ENCODE measurements at regions not wholly inside any gene's neighbourhood (a gene's known extent, or its start where the extent isn't known, plus 50 kb on each side); places are given as distances from the start of the nearest gene placed in this dataset.

DNA sequence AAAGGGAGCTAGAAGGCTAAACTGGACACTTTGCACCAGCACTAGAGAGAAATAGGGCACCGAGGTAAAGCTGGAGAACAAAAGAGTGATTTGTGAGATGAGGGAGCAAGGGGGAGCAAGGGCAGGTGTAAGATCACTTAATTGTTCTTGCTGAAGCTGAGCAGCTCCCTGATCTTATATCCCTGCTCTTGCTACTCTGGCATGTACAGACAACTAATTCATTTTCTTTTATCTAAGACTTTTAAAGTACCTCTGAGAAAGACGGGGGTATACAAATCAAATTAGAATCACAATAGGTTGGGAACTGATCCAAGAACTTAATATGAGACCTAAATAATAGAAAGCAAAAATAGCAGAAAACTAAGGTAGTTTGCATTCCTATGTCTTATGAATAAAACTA lies 381.7 kb upstream of the POU3F2 start:
- Mint-ChIP-seq H3K4me1 (no peaks in the 10 kb centered on the region), H3K36me3 (no peaks in the 10 kb centered on the region)

DNA sequence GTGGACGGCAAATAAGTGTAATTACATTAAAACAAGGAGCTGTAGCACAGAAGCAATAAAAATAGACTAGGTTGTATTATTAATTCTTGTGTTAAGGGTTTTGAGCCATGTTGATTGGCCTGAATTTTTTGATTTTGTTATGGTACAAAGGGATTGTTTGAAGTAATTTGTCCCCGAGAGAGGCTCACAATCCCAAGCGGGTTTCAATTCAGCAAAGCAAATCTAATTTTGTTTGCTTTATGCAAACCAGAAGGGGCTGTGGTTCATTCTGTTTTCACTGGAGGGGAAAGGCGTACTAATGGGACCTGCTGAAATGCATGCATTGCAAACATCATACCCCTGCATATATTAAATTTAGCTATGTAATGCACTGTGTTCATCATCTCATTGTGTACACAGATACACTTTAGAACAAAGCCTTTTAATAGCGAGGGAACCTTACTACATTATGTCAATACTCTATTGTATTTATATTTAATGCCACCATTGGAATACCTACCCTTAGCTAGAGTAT lies 379.5 kb upstream of the POU3F2 start:
- peaks cover under 1 to 2% (median 1%) of the 10 kb centered on the region in 3 donors for H3K9me3 Mint-ChIP-seq
- H3K27ac Mint-ChIP-seq: no peak overlapping the region
- no peak overlapping the region for H3K4me3 Mint-ChIP-seq
- H3K4me1 Mint-ChIP-seq: no peaks in the 10 kb centered on the region
- H3K36me3 Mint-ChIP-seq: no peaks in the 10 kb centered on the region
- H3K27me3 Mint-ChIP-seq: no peaks in the 10 kb centered on the region

More for the DNA sequence above, 381.7 kb upstream of the POU3F2 start:
- no peaks in the 10 kb centered on the region for H3K27me3 Mint-ChIP-seq
- H3K27ac Mint-ChIP-seq: no peak overlapping the region
- H3K4me3 Mint-ChIP-seq: no peak overlapping the region
- H3K9me3 Mint-ChIP-seq: peaks cover 0 to 4% (median 1%) of the 10 kb centered on the region in 3 donors

DNA sequence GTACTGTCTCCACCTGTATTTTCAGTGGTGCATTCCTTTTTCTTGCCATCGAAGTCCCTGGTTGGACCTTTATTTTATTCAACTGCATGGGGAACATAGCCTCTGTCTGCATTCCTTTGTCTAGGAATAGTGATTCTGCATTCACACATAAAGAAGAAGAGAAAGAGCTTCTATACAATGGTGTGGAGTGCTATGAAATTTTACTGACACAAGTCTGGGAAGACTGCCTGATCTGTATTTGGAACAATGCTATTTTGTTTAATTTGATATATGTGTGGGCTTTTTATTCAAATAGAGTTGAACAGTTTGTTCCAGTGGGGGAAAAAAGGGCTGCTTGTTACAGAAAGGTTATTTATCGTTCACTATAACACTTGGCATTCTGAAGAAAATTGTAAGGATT lies 375.7 kb upstream of the POU3F2 start:
- Mint-ChIP-seq H3K4me1 (no peaks in the 10 kb centered on the region), H3K9me3 (peaks cover 0 to 4% (median 1%) of the 10 kb centered on the region in 3 donors), H3K27me3 (no peaks in the 10 kb centered on the region), H3K4me3 (no peak overlapping the region), H3K36me3 (no peaks in the 10 kb centered on the region), H3K27ac (no peak overlapping the region)

DNA sequence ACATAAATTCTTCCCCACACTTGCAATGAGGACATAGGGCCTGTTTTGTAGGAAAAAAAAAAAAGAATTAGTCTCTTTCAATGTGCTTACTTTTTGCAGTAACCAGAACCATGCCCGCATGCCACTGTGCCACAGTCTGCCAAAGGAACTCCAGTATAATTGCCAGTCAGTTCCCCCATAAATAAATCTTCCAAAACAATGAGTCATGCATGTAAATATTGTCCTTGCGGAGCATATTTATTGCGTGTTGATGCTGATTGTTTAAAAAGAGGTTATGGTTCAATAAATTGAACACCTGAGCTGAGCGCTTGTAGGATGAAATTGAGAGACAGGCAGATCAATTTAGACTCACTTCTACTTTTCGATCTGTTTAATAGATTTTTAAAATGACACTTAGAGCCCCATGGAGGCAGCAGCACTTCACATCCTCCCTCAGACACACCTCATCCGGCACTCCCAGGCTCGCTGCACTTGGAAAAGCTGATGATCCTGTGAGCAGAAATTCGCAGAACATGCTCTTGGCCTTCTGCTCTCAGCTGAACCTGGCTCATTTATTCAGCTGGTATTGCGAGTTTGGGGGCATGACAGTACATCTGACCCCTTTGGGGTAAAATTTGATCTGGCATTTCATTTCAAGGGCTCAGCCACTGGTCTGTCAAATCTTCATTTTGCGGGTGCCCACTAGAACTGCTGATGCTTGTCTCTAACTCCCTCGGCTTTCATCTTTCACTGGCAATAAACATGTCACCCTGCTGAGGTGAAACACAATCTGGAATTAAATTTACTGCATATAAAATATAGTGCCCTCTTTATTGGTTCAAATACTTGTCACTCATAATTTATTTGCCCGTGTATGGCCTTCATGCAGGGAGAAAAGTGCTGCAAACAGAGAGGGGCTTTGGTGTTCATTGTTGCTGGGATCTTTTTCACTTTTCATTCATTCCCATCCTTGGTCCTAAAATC lies 371.1 kb upstream of the POU3F2 start:
- Mint-ChIP-seq H3K27me3 (no peaks in the 10 kb centered on the region), H3K4me3 (no peak overlapping the region), H3K36me3 (no peaks in the 10 kb centered on the region), H3K9me3 (peaks cover 0 to 6% (median 0%) of the 10 kb centered on the region in 3 donors), H3K4me1 (no peaks in the 10 kb centered on the region), H3K27ac (no peak overlapping the region)

DNA sequence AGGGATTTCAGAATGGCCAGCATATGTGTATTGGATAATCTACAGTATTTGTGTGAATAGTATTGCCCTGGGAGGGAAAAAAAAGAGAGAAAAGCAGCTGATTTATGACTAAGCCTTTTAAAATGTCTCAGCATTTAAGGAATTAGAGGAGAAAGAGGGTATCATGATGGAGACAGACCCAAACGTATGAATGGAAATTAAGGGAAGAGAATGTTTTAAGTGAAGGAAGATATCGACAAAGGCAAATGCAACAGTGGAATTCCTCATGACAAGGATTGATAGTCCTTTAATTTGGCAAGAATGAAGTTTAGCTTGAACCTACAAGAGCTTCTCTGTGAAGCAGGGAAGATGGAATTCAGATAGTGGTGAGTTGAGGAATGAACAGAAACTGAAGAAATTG lies 367.3 kb upstream of the POU3F2 start:
- H3K4me3 Mint-ChIP-seq: no peak overlapping the region
- no peaks in the 10 kb centered on the region for H3K4me1 Mint-ChIP-seq
- H3K27me3 Mint-ChIP-seq: no peaks in the 10 kb centered on the region
- peaks cover 2 to 11% (median 6%) of the 10 kb centered on the region in 3 donors for H3K9me3 Mint-ChIP-seq
- no peak overlapping the region for H3K27ac Mint-ChIP-seq
- H3K36me3 Mint-ChIP-seq: no peaks in the 10 kb centered on the region

DNA sequence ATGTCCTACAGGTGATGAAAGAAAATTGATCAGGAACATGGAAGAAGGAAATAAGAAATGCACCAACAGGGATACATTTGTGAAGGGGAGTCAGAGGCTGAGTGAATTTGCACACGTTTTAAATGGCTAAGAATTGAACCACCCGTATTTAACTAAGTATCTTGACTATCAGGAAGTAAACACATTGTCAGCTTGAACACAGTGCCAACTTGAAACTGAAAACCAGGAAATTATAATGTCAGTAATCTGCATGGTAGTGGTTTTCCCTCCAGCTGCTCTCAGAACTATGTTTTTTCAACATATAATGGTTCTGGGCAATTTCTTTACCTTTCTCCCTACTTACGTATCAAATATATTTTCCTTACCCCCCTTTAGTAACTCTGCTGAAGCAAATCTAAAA lies 366.5 kb upstream of the POU3F2 start:
- Mint-ChIP-seq H3K27me3 (no peaks in the 10 kb centered on the region), H3K36me3 (no peaks in the 10 kb centered on the region), H3K9me3 (peaks cover 5 to 11% (median 8%) of the 10 kb centered on the region in 3 donors), H3K4me3 (no peak overlapping the region), H3K4me1 (no peaks in the 10 kb centered on the region), H3K27ac (no peak overlapping the region)

DNA sequence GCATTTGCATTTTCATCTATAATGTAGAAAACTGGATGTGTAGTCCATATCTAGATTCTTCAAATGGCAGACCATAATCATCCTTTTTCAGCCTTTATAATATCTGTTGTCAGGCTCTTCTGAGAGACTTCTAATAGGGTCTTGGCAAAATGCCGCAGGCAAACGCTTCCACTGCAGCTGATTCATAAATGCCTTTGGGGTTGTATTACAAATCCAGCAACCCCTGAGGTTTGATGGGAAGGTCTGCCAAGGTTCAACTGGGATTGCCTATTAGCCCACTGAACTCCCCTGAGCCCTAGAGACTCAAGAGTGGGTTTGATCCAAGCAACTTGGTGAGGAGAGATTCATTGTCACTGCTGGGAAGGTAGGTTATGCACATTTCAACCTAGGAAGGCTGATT lies 365.2 kb upstream of the POU3F2 start:
- Mint-ChIP-seq H3K27ac (no peak overlapping the region), H3K9me3 (peaks cover 5 to 11% (median 8%) of the 10 kb centered on the region in 3 donors), H3K4me1 (no peaks in the 10 kb centered on the region), H3K36me3 (no peaks in the 10 kb centered on the region), H3K4me3 (no peak overlapping the region), H3K27me3 (no peaks in the 10 kb centered on the region)

DNA sequence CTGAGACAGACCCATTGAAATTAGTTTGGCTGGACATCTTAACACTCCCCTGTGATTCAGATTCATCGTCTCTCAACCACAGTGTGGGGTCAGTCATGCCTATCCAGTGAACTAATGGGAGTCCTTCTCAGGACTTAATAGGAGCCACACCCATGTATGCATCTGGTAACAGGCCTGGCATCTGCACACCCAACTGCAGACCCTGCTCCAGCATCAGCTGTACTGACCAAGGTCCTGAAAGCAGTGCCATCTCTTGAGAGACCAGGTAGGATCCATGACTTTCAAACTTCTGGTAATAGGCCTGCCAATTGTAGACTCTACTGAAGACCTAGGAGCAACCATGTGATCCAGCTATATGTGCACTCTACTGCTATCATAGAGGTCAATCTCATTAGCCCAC lies 363.6 kb upstream of the POU3F2 start:
- no peaks in the 10 kb centered on the region for H3K36me3 Mint-ChIP-seq
- H3K27ac Mint-ChIP-seq: no peak overlapping the region
- H3K4me1 Mint-ChIP-seq: no peaks in the 10 kb centered on the region
- H3K4me3 Mint-ChIP-seq: no peak overlapping the region
- no peaks in the 10 kb centered on the region for H3K27me3 Mint-ChIP-seq
- peaks cover 5 to 11% (median 8%) of the 10 kb centered on the region in 3 donors for H3K9me3 Mint-ChIP-seq

DNA sequence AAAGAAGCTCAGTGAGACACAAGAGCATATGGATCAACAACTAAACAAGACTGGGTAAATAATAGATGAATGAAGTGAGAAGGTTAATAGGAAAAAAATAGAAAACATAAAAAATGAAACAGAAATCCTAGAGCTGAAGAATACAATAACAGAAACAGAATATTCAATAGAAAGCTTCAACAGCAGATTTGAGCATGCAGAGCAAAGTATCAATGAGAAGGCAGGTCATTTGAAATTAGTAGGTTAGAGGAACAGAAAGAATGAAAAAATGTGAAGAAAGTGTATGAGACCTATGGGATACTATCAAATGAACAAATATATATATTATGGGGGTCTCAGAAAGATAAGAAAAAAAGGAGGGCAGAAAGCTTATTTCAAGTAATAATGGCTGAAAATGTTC lies 362.9 kb upstream of the POU3F2 start:
- no peaks in the 10 kb centered on the region for H3K36me3 Mint-ChIP-seq
- no peaks in the 10 kb centered on the region for H3K4me1 Mint-ChIP-seq
- H3K4me3 Mint-ChIP-seq: no peak overlapping the region
- no peaks in the 10 kb centered on the region for H3K27me3 Mint-ChIP-seq
- H3K9me3 Mint-ChIP-seq: peaks cover 5 to 11% (median 8%) of the 10 kb centered on the region in 3 donors
- no peak overlapping the region for H3K27ac Mint-ChIP-seq

DNA sequence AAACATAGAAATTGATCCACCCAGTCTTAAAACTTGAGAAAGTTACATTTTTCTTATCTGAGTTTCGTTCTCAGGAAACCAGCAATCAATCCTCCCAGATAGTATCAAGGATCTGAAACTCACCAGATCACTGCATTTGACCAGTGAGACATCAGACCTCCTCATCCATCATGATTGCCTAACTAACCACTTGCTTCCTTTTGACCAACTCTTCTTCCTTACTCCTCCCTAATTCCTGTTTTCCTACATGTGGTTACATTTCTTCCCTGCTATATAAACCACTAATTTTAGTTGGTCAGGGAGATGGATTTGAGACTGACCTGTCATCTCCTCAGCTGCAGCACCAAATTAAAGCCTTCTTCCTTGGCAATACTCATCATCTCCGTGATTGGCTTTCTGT lies 357.1 kb upstream of the POU3F2 start:
- H3K9me3 Mint-ChIP-seq: peaks cover 3 to 8% (median 6%) of the 10 kb centered on the region in 3 donors
- H3K4me1 Mint-ChIP-seq: no peaks in the 10 kb centered on the region
- no peak overlapping the region for H3K27ac Mint-ChIP-seq
- H3K27me3 Mint-ChIP-seq: no peaks in the 10 kb centered on the region
- H3K36me3 Mint-ChIP-seq: no peaks in the 10 kb centered on the region
- no peak overlapping the region for H3K4me3 Mint-ChIP-seq

DNA sequence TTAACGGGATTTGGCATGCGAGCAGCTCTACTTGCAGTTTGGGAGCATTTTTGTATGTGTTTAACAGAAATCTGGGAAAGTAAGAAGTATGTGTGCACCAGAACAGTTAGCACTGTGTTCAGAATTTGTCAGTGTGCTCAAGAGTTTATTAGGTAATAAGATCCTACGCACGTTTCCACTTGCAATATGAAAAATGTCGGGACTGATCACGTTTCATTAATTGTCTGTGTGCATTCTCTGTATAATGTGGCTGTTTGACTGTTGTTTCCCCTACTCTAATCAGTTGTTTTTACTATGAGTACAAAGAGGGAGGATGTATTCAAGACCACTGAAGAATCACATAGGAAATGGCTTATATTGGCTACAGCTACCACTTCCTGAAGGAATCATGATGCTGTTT lies 349.7 kb upstream of the POU3F2 start:
- peaks cover 0 to 7% (median 6%) of the 10 kb centered on the region in 3 donors for H3K9me3 Mint-ChIP-seq
- H3K27me3 Mint-ChIP-seq: no peaks in the 10 kb centered on the region
- H3K4me3 Mint-ChIP-seq: no peak overlapping the region
- no peaks in the 10 kb centered on the region for H3K36me3 Mint-ChIP-seq
- H3K27ac Mint-ChIP-seq: no peak overlapping the region
- H3K4me1 Mint-ChIP-seq: no peaks in the 10 kb centered on the region

DNA sequence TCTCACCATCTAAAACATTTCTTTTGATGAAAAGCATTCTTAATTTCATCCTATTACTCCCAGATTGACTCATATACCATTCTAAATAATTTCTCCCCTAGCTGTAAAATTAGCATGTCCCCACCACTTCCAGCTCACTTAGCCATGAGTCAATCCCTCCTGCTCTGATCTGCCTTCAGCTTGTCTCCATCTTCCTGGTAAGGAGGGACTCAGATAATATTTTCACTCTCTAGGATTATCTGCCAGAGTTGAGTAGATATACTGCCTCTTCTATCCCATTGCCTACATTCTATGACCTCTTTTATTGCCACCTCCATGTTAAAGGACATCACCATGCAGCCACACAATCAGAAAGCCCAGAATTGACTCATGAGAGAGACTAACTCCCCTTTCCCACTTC lies 348.8 kb upstream of the POU3F2 start:
- H3K36me3 Mint-ChIP-seq: no peaks in the 10 kb centered on the region
- H3K4me3 Mint-ChIP-seq: no peak overlapping the region

DNA sequence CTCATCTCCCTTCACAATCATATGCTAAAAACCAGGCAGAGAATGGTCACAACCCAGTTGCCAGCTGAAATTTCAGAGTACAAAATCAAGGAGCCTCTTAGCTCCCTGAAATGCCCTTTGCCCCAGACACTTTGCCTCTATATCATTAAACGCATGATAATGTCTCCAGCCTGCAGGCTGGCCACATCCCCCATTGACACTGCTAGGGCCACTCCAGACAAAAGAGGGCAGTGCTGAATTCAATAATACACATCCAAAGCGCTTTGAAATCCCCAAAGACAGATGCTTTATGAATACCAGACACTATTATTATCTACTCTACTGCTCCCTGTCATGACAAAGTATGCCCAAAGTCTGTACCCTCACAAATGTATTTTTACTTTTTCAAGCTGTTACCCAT lies 348.3 kb upstream of the POU3F2 start:
- no peak overlapping the region for H3K27ac Mint-ChIP-seq
- no peaks in the 10 kb centered on the region for H3K36me3 Mint-ChIP-seq
- no peaks in the 10 kb centered on the region for H3K27me3 Mint-ChIP-seq

More for the DNA sequence above, 348.8 kb upstream of the POU3F2 start:
- no peaks in the 10 kb centered on the region for H3K4me1 Mint-ChIP-seq
- H3K9me3 Mint-ChIP-seq: peaks cover 0 to 4% (median under 1%) of the 10 kb centered on the region in 3 donors
- H3K27me3 Mint-ChIP-seq: no peaks in the 10 kb centered on the region
- H3K27ac Mint-ChIP-seq: no peak overlapping the region

DNA sequence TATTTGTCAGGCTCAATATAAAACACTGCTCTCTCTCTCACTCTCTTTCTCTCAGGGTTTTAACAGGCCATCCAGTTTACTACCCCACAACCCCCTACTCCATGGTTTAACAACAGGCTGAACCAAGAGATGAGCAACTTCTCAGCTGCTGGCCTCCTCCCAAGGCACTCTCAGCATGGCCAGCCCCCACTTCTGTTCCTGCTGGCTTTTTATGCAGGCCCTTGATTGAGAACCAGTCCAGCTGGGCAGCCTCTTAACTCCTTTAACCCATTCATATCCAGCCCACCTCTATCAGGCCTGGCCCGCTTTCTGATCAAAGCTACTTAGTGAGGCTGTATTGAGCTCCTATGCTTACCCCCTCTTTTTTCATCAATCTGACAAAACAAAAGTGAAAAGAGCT lies 346.8 kb upstream of the POU3F2 start:
- Mint-ChIP-seq H3K4me1 (no peaks in the 10 kb centered on the region), H3K27ac (no peak overlapping the region), H3K27me3 (no peaks in the 10 kb centered on the region), H3K9me3 (peaks cover 0 to 4% (median 0%) of the 10 kb centered on the region in 3 donors), H3K4me3 (no peak overlapping the region), H3K36me3 (no peaks in the 10 kb centered on the region)

More for the DNA sequence above, 348.3 kb upstream of the POU3F2 start:
- no peak overlapping the region for H3K4me3 Mint-ChIP-seq
- H3K9me3 Mint-ChIP-seq: peaks cover 0 to 4% (median 0%) of the 10 kb centered on the region in 3 donors
- H3K4me1 Mint-ChIP-seq: no peaks in the 10 kb centered on the region

DNA sequence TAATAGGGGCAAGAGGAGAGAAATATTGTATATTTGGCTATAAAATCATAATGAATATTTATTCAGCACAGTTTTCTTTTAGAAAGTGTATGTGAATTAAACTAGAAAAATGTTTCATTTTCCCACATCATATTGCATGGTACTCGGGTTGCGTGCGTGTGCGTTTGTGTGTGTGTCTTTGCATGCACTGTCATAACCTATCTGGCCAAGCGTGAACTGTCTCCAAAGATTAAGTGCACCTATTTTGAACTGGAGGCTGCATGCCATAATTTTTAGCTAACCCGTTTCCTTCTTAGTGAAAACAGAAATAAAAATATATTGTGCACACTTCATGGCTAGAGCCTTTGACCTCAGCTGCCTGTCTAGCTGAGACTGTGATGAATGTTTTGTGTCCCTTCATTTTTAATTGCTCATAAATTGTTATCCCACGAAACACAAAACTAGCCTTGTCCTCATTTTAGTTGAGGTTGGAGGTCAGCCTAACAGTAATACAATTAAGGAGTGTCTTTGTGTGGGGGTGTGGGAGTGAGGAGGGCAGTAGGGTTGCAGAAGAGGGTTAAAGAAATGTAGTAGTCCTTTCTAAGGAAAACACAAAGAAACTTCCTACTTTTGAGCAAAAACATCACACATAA lies 336.1 kb upstream of the POU3F2 start:
- Mint-ChIP-seq H3K9me3 (peaks cover 0 to 3% (median under 1%) of the 10 kb centered on the region in 3 donors), H3K36me3 (no peaks in the 10 kb centered on the region), H3K27me3 (no peaks in the 10 kb centered on the region), H3K27ac (no peak overlapping the region), H3K4me3 (no peak overlapping the region), H3K4me1 (no peaks in the 10 kb centered on the region)
